ENCODE measurements at regions not wholly inside any gene's neighbourhood (a gene's known extent, or its start where the extent isn't known, plus 50 kb on each side); places are given as distances from the start of the nearest gene placed in this dataset.

DNA sequence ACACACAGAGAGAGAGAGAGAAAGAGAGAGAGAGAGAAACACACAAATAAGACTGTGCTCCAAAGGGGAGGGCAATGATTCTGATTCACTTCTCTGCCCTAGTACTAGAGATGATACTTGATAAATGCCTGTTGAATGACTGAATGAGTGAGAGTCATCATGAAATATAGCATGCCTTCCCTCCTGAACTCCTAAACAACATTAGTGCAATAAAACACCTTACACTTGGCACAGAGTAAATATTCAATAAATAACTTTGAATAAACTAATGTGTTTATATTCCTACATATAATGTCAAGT lies 511.2 kb upstream of the RAG2 start:
- no peak overlapping the region for H3K4me3 Mint-ChIP-seq (ENCODE audit: unreplicated experiment)
- no peak for TF ChIP-seq CTCF (IDR thresholded peaks at IDR 0.05)
- H3K27me3 Mint-ChIP-seq (ENCODE audit: low read depth): peaks cover 14% of the 10 kb centered on the region
- no peaks in the 10 kb centered on the region for H3K4me1 Mint-ChIP-seq (ENCODE audit: low read depth)
- H3K9me3 Mint-ChIP-seq (ENCODE audit: low read depth): no peaks in the 10 kb centered on the region
- DNase-seq (ENCODE audit: low spot score): no peak
- H3K27ac Mint-ChIP-seq (ENCODE audit: unreplicated experiment): no peak overlapping the region
- H3K36me3 Mint-ChIP-seq (ENCODE audit: low read depth): no peaks in the 10 kb centered on the region

DNA sequence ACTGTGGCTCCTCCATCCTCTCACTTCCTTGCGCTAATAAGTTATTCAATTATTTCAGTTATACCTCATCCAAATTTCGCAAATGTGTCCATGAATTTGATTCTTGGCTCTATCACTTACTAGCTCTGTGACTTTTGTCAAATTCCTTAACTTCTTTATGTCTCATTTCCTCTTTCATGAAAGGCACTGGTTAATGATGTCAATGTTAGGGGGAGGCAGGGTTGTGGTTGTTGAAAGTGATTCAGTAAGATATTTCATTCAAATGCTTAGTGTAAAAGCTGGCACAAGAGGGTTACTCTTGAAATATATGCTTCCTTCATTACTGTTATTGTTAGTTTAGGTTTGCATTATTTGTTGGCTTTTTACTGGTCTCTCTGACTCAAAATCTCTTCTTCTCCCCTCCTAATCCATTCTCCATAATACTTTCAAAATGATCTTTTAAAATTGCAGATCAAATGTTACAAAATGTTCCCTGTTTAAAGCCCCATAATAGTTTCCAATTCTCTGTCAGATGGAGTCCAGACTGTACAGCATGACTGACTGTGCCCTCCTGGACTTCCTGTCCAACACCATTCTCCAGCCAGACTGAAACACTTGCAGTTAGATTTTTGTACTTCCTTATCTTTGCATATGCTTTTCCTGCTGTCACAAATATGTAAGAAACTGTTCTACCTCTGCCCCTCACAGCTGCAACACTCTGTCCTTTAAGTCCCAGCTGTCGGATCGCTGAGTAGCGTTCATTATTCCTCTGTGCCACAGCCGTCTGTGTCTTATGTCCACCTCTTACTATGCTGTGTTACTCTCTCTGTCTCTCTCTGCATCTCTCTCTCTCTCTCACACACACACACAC lies 510.6 kb upstream of the RAG2 start:
- H3K9me3 Mint-ChIP-seq (ENCODE audit: low read depth): no peaks in the 10 kb centered on the region

GRCh38 chr11:37107831-37108230 lies 509.8 kb upstream of the RAG2 start:
- no peak for TF ChIP-seq CTCF (IDR thresholded peaks at IDR 0.05)
- DNase-seq (ENCODE audit: low spot score): no peak
- H3K36me3 Mint-ChIP-seq (ENCODE audit: low read depth): no peaks in the 10 kb centered on the region

More for the DNA sequence above, 510.6 kb upstream of the RAG2 start:
- DNase-seq (ENCODE audit: low spot score): no peak
- no peak for TF ChIP-seq CTCF (IDR thresholded peaks at IDR 0.05)
- H3K27me3 Mint-ChIP-seq (ENCODE audit: low read depth): peaks cover 16% of the 10 kb centered on the region
- no peaks in the 10 kb centered on the region for H3K36me3 Mint-ChIP-seq (ENCODE audit: low read depth)
- no peak overlapping the region for H3K27ac Mint-ChIP-seq (ENCODE audit: unreplicated experiment)
- H3K4me1 Mint-ChIP-seq (ENCODE audit: low read depth): no peaks in the 10 kb centered on the region
- H3K4me3 Mint-ChIP-seq (ENCODE audit: unreplicated experiment): no peak overlapping the region

GRCh38 chr11:37107415-37107814 lies 509.4 kb upstream of the RAG2 start:
- no peak overlapping the region for H3K4me3 Mint-ChIP-seq (ENCODE audit: unreplicated experiment)
- no peak for DNase-seq (ENCODE audit: low spot score)
- TF ChIP-seq CTCF (IDR thresholded peaks at IDR 0.05): peak; percentile 71
- H3K9me3 Mint-ChIP-seq (ENCODE audit: low read depth): no peaks in the 10 kb centered on the region
- H3K36me3 Mint-ChIP-seq (ENCODE audit: low read depth): no peaks in the 10 kb centered on the region
- no peak overlapping the region for H3K27ac Mint-ChIP-seq (ENCODE audit: unreplicated experiment)
- peaks cover 14% of the 10 kb centered on the region for H3K27me3 Mint-ChIP-seq (ENCODE audit: low read depth)
- H3K4me1 Mint-ChIP-seq (ENCODE audit: low read depth): no peaks in the 10 kb centered on the region

More at GRCh38 chr11:37107831-37108230, 509.8 kb upstream of the RAG2 start:
- no peaks in the 10 kb centered on the region for H3K4me1 Mint-ChIP-seq (ENCODE audit: low read depth)
- H3K27me3 Mint-ChIP-seq (ENCODE audit: low read depth): peaks cover 14% of the 10 kb centered on the region
- no peak overlapping the region for H3K4me3 Mint-ChIP-seq (ENCODE audit: unreplicated experiment)
- H3K9me3 Mint-ChIP-seq (ENCODE audit: low read depth): no peaks in the 10 kb centered on the region
- no peak overlapping the region for H3K27ac Mint-ChIP-seq (ENCODE audit: unreplicated experiment)

DNA sequence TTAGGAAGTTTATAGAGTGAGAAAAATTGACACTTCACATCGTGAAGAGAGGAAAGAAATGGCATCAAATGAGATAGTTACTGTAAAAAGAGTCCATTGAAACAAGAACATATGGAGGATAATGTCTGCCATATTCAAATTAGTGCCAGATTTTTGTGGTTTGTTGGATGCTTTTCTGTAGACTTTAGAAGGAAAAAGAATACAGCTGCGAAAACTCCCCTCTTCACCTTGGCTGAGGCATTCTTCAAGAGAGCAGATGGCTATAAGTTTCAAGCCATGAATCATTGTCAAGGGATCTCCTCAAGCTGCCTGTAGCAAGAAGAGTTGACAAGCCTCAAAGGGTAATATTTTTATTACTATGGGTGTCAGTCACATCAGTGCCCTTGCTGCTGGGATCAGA lies 507.4 kb upstream of the RAG2 start:
- H3K4me1 Mint-ChIP-seq (ENCODE audit: low read depth): no peaks in the 10 kb centered on the region
- no peak overlapping the region for H3K4me3 Mint-ChIP-seq (ENCODE audit: unreplicated experiment)
- no peak overlapping the region for H3K27ac Mint-ChIP-seq (ENCODE audit: unreplicated experiment)
- H3K27me3 Mint-ChIP-seq (ENCODE audit: low read depth): peaks cover 15% of the 10 kb centered on the region
- H3K9me3 Mint-ChIP-seq (ENCODE audit: low read depth): peaks cover 2% of the 10 kb centered on the region
- no peak for TF ChIP-seq CTCF (IDR thresholded peaks at IDR 0.05)
- DNase-seq (ENCODE audit: low spot score): no peak
- no peaks in the 10 kb centered on the region for H3K36me3 Mint-ChIP-seq (ENCODE audit: low read depth)

All from chondrocyte (in vitro differentiated cells).